ENCODE measurements at regions not wholly inside any gene's neighbourhood (a gene's known extent, or its start where the extent isn't known, plus 50 kb on each side); places are given as distances from the start of the nearest gene placed in this dataset.

DNA sequence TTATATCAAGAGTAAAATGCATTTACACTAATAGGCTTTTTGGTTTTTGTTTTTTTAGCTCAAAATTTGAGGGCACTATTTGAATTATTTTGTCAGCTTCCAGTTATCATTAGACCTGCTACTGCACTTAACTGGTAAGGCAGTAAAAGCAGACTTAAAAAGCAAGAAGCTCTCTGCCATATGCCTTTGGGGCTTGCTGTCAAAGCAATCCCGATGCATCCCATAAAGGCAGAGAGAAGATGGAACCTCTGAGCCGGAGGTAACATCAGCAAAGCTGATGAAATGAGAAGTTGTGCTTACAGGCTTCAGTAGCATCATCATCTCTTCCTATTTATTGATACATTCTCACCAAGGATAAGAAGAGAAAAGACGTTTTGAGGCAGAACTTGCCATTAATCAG, 1414.3 kb upstream of the CDH6 start:
- Histone ChIP-seq H3K36me3 (replicated peaks in 1 of 2; ENCODE audit: insufficient read depth in 1 of 2, low read depth in 2 of 2) (no peaks in the 10 kb centered on the region), H3K4me1 (no peaks in the 10 kb centered on the region), H3K9me3 (no peaks in the 10 kb centered on the region), H3K27me3 (no peaks in the 10 kb centered on the region), H3K27ac (no peak overlapping the region), H3K4me3 (no peak overlapping the region)
- intact Hi-C loops (cut with DNase I): no loop called here
- TF ChIP-seq, protein P1, sequence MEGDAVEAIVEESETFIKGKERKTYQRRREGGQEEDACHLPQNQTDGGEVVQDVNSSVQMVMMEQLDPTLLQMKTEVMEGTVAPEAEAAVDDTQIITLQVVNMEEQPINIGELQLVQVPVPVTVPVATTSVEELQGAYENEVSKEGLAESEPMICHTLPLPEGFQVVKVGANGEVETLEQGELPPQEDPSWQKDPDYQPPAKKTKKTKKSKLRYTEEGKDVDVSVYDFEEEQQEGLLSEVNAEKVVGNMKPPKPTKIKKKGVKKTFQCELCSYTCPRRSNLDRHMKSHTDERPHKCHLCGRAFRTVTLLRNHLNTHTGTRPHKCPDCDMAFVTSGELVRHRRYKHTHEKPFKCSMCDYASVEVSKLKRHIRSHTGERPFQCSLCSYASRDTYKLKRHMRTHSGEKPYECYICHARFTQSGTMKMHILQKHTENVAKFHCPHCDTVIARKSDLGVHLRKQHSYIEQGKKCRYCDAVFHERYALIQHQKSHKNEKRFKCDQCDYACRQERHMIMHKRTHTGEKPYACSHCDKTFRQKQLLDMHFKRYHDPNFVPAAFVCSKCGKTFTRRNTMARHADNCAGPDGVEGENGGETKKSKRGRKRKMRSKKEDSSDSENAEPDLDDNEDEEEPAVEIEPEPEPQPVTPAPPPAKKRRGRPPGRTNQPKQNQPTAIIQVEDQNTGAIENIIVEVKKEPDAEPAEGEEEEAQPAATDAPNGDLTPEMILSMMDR (IDR thresholded peaks at IDR 0.05): no peak
- TF ChIP-seq POLR2A (IDR thresholded peaks at IDR 0.05): no peak
- no peak for ATAC-seq
- 51 to 57% methylated on average over 3 of the region's 3 CpGs for WGBS, 2 donors
- no peak for DNase-seq

DNA sequence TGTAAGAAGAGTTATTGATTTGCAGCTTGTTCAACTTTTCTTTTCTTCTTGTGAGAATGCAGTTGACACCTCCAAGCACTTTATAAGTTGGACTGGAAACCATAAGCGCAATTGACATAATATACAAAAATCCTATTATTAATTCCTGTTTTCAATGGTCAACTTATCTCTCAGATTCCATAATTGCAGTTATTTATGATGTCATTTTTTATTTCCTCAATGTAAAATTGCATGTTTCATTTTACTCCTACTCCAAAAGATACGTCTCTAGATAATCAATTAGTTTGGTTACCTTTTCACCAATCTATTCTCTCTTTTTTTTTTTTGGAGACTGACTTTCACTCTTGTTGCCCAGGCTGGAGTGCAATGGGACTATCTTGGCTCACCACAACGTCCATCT, 1416.1 kb upstream of the CDH6 start:
- Histone ChIP-seq H3K4me1 (no peaks in the 10 kb centered on the region), H3K27ac (no peak overlapping the region), H3K4me3 (no peak overlapping the region), H3K36me3 (replicated peaks in 1 of 2; ENCODE audit: insufficient read depth in 1 of 2, low read depth in 2 of 2) (no peaks in the 10 kb centered on the region), H3K9me3 (no peaks in the 10 kb centered on the region), H3K27me3 (no peaks in the 10 kb centered on the region)
- no peak for DNase-seq
- WGBS, 2 donors: 58 to 66% methylated on average over 3 of the region's 3 CpGs
- ATAC-seq: no peak
- no peak for TF ChIP-seq POLR2A (IDR thresholded peaks at IDR 0.05)
- TF ChIP-seq, protein P1 (IDR thresholded peaks at IDR 0.05): no peak
- intact Hi-C loops (cut with DNase I): no loop called here

DNA sequence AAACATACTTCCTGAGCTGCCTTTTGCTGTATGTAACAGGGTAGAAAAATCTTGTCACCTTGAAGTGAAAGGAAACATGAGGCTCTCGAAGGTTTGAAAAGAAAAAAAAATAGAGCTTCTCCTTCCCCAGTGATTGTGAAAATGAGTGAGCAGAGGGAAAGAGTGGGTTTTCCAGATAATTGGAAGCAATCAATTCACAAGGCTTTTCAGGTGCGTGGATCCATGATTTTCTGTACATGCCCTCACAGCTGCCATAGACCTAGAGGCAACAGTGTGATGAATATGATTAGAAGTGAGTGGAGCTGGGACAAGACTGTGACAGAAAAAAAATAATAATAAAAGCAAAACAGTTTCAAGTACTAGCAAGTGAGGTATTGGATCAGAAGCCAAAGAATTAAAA, 1422.5 kb upstream of the CDH6 start:
- no peak overlapping the region for H3K4me3 ChIP-seq
- H3K27ac ChIP-seq: no peak overlapping the region
- ATAC-seq (no peak), DNase-seq (no peak)
- intact Hi-C loops (cut with DNase I): no loop called here
- H3K9me3 ChIP-seq: no peaks in the 10 kb centered on the region
- H3K36me3 ChIP-seq (replicated peaks in 1 of 2; ENCODE audit: insufficient read depth in 1 of 2, low read depth in 2 of 2): no peaks in the 10 kb centered on the region
- no peak for TF ChIP-seq POLR2A (IDR thresholded peaks at IDR 0.05)
- TF ChIP-seq, protein P1 (IDR thresholded peaks at IDR 0.05): no peak
- WGBS, 2 donors: 32 to 48% methylated on average over 2 of the region's 2 CpGs
- no peaks in the 10 kb centered on the region for H3K4me1 ChIP-seq
- no peaks in the 10 kb centered on the region for H3K27me3 ChIP-seq

DNA sequence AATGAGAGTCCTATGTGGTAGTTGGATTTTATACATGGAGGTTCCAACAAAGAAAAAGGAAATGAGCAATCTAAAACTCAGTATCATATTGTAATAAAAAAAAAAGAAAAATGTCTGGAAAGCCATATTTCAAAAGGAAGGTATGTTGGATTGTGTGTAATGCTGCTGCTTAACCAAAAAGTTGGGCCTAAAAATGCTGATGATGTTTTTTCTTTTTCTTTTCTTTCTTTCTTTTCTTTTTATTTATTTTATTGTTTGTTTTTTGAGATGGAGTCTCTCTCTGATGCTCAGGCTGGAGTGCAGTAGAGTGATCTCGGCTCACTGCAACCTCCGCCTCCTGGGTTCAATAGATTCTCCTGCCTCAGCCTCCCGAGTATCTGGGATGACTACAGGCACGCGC, 1424.0 kb upstream of the CDH6 start:
- TF ChIP-seq, protein P1 (IDR thresholded peaks at IDR 0.05): no peak
- no peak for TF ChIP-seq POLR2A (IDR thresholded peaks at IDR 0.05)
- Histone ChIP-seq H3K4me1 (no peaks in the 10 kb centered on the region), H3K4me3 (no peak overlapping the region), H3K27ac (no peak overlapping the region), H3K36me3 (replicated peaks in 1 of 2; ENCODE audit: insufficient read depth in 1 of 2, low read depth in 2 of 2) (no peaks in the 10 kb centered on the region), H3K9me3 (no peaks in the 10 kb centered on the region), H3K27me3 (no peaks in the 10 kb centered on the region)
- intact Hi-C loops (cut with DNase I): no loop called here
- DNase-seq (no peak), ATAC-seq (no peak)
- 80 to 84% methylated on average over 5 of the region's 5 CpGs for WGBS, 2 donors

DNA sequence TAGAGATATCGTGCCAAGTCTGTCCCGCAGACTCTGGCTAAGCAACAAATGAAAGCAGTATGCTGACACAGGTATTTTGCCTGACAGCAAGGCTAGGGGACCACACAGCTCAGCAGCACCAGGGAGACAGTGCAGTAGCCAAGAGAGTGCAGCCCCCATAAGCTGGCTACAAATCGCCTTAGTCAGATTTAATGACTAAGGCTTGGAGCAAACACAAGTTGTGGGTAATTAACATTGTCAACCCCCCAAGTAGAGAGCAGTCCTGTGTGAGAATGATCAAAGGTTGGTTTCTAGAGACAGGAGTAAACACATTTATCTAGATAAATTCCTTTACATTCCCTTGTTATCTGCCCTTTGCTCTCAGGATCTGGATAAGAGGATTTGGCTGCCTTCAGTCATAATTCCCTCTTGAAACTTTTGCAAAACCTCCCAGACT, 1434.5 kb upstream of the CDH6 start:
- no peaks in the 10 kb centered on the region for H3K36me3 ChIP-seq (replicated peaks in 1 of 2; ENCODE audit: insufficient read depth in 1 of 2, low read depth in 2 of 2)
- H3K27me3 ChIP-seq: no peaks in the 10 kb centered on the region
- intact Hi-C loops (cut with DNase I): no loop called here
- TF ChIP-seq, protein P1 (IDR thresholded peaks at IDR 0.05): no peak
- TF ChIP-seq POLR2A (IDR thresholded peaks at IDR 0.05): no peak
- no peaks in the 10 kb centered on the region for H3K4me1 ChIP-seq
- DNase-seq (no peak), ATAC-seq (no peak)
- no peak overlapping the region for H3K27ac ChIP-seq
- H3K9me3 ChIP-seq: no peaks in the 10 kb centered on the region
- 5 to 7% methylated on average over 3 of the region's 3 CpGs for WGBS, 2 donors
- no peak overlapping the region for H3K4me3 ChIP-seq

All from body of pancreas (tissue), 4 donors.